Glomerular visceral epithelial cell (primary cell): ENCODE measurements at regions not wholly inside any gene's neighbourhood (a gene's known extent, or its start where the extent isn't known, plus 50 kb on each side); places are given as distances from the start of the nearest gene placed in this dataset.

ENCODE experiments used
- DNase-seq: peaks from one replicate; pipeline ENCODE4 v3.0.0-alpha.2; 2016; ENCODE audit errors: extremely low spot score

DNA sequence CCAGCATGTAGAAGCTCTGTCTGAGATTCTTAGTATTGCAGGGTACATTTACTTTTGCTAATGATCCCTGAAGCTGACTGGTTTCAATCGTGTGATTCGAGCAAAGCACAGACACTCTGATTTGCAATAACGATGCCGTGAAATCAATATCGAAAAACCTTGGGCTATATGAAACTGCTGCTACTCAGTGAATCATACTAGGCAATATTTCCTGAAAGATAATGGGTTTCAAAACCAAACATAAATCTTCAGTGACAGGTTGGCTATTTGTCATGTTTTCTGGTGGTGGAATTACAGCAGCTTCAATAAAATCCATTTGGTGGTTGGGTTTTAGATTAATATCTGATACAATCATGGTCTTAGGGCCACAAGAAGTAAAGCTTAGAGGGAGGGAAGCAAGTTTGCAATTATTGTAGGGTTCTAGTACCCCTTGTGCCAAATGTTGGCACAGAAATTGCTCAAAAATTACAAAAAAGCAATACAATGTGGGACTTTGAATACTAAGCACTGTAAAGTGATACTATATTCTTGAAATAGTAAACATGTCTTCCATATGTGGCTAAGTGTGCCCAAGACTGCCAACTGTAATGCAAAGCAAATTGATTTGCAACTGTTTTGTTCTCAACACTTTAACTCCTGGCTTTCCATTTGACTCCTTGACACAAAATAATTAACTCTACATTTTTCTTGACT, 112.4 kb upstream of the JAZF1 start:
- DNase-seq: no peak

DNA sequence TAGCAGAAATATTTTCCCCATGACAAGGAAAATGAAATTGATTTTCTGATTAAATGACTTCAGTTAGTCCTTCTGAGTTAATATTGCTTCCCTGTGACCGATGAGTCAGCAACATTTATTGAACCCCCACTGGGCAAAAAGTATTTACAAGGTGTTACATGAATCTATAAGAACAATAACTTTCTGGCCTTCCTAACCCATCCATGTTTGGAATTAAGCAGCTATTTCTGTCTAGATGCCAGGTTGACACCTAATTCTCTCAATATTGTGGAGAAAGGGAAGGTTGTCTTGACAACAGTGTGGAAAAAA, 112.9 kb upstream of the JAZF1 start:
- DNase-seq: no peak

DNA sequence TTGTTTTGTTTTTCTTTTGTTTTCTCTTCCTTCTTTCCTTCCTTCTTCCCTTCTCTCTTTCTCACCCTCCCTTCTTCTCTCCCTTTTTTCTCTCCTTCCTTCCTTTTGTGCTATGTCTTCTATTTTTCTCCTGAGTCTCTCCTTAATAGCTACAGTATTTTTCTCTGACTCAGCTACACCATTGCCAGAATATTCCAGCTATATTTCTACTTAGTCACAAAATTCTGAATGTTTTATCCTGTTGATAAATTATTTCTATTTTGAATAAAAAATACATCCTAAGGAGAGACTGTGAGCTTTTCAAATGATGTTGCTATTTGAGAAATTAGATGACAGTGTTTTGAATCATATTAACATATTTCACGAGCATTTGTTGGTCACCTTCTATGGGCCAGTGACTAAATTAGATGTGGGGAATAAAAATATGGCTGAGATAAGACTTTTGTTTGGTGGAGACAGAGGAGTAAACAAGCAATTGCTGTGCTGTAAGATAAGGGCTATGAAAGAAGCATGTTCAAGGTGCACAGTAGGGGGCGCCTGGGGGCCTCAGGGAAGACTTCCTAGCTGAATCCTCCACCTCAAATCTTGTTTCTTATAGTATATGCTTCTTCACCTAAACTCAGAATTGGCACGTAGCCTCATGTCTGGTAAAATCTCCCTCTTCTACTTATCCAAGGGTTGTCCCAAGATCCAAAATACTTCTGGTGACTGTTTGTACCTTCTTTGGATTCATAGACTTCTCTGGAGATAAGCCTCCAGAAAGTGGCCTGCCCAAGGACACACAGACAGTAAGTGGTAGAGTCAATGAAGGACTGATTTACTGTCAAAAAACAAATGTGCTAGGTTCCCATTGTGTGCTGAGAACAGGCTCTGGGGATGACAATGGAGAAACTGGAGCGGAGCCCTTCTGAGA, 115.5 kb upstream of the CREB5 start:
- peak; percentile 40 for DNase-seq

DNA sequence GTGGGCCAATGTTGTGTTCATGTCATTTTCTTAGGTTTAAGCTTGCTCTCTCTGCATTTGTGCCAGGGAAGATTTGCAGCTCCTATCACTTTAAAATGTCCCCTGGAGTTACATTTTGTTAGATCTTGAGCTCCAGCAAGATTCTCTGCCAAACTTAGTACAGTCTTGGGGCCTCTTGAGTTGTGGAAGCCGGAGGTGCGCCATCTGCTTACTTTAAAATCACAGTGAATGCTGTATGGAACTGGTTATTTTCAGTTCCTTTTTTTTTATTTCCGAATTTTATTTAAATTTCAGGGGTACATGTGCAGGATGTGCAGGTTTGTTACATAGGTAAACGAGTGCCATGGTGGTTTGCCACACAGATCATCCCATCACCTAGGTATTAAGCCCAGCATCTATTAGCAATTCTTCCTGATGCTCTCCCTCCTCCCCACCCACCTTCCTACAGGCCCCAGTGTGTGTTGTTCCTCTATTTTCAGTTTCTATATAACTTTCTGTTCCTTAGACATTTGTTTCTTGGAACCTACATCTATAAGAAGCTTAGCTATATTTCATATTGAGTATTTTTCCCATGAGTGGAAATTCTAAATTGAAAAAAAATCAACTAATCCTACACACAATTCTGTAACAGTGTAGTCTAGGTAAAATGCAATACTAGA, 114.4 kb upstream of the CREB5 start:
- no peak for DNase-seq

GRCh38 chr7:28298870-28299518, 113.3 kb upstream of the CREB5 start:
- DNase-seq: peak; percentile 64

- no peak for DNase-seq
Measured at GRCh38 chr7:28299556-28299955, 112.8 kb upstream of the CREB5 start.

DNA sequence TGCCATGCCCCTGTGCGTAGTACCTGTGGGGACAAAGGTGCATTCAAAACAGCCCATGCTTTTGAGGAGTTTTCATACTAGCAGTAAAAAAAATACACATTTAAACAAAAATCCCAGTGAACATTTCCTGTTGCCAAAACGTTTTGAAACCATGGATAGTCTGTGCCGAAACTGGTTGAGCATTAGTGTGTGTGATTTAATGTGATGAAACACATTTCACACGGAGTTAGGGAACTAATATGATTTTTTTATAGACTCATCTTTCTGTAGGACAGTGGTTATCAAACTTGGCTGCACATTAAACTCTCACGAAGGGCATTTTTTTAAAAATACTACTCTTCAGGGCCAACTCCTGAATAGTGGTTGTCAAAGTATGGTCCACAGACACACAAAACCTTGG, 111.8 kb upstream of the CREB5 start:
- no peak for DNase-seq

GRCh38 chr7:28301148-28301641, 111.1 kb upstream of the CREB5 start:
- DNase-seq: no peak

- DNase-seq: no peak
Measured at GRCh38 chr7:28304290-28304689, 108.0 kb upstream of the CREB5 start.

DNA sequence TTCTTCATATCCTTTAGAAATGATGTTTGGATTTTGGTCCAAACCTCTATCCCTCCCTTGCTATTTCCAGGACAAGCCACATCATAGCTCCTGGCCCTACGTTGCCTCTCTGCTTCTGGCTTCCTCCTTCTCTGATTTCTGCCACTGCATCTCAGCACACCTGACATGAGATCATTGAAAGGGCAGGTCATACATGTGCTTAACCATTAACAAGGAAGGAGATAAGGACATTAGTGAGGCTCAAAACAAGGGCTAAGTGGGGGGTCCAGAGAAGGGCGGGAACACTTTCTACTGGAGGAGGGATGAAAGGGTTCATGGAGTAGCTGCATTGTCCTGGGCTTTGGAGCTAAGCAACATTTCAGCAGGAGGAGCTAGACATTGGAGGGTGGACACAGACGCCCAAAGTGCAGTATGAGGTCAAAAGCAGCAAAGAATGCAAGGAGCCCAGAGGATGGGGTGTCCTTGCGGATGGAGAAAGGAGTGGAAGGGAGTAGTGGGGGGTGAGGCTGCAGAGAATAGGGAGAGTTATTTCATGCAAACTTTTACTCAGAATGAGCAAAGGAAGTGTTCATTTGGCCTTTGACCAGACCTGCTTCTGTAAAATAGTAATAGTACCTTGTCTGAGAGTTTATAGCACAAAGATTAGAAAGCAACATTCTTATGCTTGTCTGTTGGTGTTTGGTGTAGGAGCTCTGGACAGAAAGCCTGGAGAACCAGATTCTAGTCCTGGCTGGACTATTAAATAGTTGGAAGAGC, 102.4 kb upstream of the CREB5 start:
- DNase-seq: no peak

- no peak for DNase-seq
Measured at GRCh38 chr7:28310460-28310848, 101.9 kb upstream of the CREB5 start.

DNA sequence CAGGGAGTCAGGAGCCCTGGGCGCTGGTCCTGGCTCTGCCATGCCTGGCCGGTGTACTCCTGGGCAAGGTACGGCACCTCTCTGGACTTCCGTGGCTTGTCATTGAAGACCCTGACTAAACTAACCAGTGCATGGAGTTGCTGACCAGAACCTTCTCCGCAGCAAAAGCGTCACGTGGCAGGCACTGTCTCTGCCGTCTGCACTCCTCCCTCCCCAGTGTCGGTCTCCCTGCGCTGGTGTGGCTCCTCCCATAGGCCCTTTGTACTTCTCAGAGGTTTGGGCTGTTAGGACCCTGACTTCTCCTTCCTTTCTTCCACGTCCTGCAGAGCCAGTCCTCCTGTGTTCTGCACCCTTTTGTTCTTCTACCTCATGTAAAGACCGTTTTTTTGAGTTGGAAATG, 100.6 kb upstream of the CREB5 start:
- DNase-seq: no peak

DNA sequence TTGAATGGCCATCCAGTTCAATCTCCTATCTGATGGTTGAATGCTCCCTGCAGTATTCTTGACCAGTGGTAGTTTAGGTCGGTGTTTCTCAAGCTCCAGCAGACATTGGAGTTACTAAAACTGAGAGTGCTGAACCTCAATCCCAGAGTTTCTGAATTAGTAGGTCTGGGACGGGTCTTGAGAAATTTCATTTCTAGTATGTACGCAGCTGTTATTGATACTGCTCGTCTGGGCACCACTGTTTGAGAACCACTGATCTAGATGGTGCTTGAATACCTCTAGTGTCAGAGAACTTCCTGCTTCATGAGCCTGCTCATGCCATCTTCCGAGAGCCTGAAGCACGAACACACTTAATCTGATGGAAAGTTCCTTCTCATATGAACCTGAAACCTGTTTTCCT, 99.4 kb upstream of the CREB5 start:
- DNase-seq: no peak

DNA sequence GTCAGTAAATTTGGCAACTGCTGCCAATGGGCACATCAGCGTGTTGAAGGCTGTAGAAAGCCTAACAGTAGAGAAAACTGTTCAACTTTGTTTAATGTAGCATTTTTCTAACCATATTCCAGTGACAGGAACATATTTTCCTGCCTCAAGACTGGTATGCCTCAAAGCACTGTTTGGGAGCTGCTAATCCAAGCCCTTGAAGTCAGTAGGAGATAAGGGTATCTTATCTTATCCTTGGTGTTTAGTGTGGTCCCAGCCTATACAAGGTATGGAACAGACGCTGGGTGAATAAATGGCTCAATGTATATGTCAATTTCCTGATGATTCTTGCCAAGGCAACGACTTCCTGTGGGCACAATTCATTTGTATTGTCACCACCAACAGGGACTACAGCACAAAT, 97.5 kb upstream of the CREB5 start:
- no peak for DNase-seq

DNA sequence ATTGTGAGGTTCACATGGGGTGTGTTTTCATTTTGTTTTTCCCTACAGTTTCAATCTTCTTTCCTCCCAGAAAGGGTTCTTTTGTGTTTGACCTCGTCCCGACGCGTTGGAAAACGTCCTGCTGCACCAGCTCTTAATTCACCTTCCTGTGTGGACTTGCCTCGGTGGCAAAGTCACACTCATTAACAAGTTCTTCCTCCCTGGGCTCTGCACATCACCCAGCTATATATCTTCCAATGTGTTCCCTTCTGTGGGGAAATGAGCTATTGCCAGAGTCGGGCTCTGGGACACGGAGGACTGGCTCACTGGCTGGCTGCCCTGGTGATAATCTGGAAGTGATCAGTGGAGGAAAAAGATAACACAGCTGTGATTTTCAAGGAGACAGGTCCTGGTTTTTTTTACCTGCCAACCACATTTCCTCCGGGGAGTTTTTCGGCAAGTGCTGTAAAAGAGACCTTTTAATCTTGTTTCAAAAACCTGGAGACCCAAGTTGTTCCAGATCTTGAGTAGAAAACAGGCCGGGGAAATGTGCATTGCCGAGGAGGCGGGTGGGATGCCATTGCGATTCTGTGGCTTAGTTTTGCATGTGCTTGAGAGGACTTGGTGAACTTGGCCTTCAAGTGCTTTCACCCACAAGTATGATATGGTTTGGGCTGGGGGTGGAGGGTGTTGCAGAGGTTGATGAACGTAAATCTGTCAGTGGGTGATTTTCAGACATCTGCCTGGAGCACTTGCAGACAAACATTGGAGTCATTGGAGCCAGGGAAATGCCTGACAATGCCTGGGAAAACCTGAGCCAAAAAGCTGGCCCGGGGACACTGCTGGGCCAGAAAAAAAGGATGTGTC, 96.5 kb upstream of the CREB5 start:
- no peak for DNase-seq

DNA sequence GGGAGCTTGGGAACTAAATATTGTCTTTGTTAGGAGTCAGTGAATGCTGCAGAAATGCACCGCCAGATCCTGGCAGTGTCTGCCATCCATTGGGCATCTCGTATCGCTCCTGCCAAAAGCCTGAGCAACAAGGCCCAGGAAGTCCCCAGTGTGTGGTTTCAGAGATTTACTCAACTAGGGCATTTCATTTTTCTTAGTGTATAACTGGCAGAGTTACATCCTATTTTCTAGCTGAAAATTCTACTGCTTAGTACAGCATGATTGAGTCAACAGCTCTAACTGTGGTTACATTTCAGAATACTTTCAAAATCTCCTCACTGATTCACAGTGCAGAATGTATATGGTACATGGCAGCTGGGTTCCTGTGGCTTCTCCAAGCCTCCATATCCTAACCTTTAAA, 95.8 kb upstream of the CREB5 start:
- no peak for DNase-seq

- DNase-seq: no peak
Measured at GRCh38 chr7:28318101-28318762, 94.1 kb upstream of the CREB5 start.

DNA sequence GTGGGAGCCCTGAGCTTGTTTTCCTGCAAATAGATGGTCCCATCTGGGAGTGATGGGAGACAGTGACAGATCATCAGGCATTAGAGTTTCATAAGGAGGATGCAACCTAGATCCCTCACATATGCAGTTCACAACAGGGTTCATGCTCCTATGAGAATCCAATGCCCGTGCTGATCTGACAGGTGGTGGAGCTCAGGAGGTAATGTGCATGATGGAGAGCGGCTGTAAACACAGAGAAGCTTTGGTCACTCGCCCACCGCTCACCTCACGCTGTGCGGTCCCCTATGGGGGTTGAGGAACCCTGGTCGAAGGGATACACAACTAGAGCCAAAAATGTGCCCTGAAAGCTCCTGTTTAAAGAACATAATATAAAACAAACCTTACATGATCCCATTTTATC, 88.5 kb upstream of the CREB5 start:
- DNase-seq: no peak

DNA sequence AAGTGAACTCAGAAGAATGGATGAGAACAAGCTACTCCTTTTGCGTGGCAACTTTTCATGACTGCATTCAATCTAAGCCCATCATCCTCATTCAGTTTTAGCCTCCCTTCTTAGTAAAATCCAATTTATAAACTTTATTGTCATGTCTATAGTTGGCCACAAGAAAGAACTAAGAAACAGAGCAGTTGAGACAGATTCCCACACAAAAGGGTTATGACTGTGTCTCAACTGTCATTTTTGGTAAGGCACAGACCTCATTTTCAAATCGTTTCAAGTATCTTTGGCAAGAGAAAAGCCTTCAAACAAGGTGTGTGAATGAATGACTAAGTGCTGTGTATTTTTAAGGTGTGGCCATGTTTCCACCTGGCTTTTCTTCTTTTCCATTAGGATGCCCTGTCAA, 84.2 kb upstream of the CREB5 start:
- DNase-seq: no peak
